Esophagus squamous epithelium (tissue), 4 donors: ENCODE measurements at regions not wholly inside any gene's neighbourhood (a gene's known extent, or its start where the extent isn't known, plus 50 kb on each side); places are given as distances from the start of the nearest gene placed in this dataset.

Experiments used
- CTCF ChIP-seq, 6 experiments: fragments of 450-650 bp in 4 of 6; fragments of 200-600 bp in 2 of 6; sonication (generic) in 2 of 6; IDR thresholded peaks; one replicate each; pipeline ENCODE4 v1.5.1; 2016 to 2019; ENCODE audit warnings: antibody characterized with exemption in 6 of 6, mild to moderate bottlenecking in 4 of 6, moderate library complexity in 4 of 6
- POLR2A ChIP-seq, 4 donors: fragments of 450-650 bp; IDR thresholded peaks; one replicate each; pipeline ENCODE4 v1.6.1; 2017; ENCODE audit warnings: antibody characterized with exemption in 4 of 4, mild to moderate bottlenecking in 4 of 4, moderate library complexity in 3 of 4

- no peak for TF ChIP-seq CTCF (IDR thresholded peaks at IDR 0.05)
- TF ChIP-seq POLR2A (IDR thresholded peaks at IDR 0.05), result no peak
Observed at GRCh38 chr1:64323882-64324281, 120.5 kb downstream of the UBE2U start.
